GM06990 (cell line): ENCODE measurements at regions not wholly inside any gene's neighbourhood (a gene's known extent, or its start where the extent isn't known, plus 50 kb on each side); places are given as distances from the start of the nearest gene placed in this dataset.

Experiments
- DNase-seq: peaks from one replicate; pipeline ENCODE4 v3.0.0-alpha.2; 2011; ENCODE audit not compliant: insufficient read length; ENCODE audit errors: extremely low read depth
- H3K27me3 ChIP-seq: replicated peaks from 2 replicates; pipeline ENCODE4 v1.6.0; 2011; ENCODE audit warnings: low read length; ENCODE audit not compliant: control insufficient read depth, insufficient read depth
- H3K36me3 ChIP-seq: 2 replicates; pipeline ENCODE4 v1.5.1; 2011; ENCODE audit warnings: low read length; ENCODE audit not compliant: control insufficient read depth, insufficient read depth
- H3K4me3 ChIP-seq: replicated peaks from 2 replicates; pipeline ENCODE4 v1.5.1; 2011; ENCODE audit warnings: low read depth, mild to moderate bottlenecking, control low read depth, low read length
- TF ChIP-seq, protein P1 (sequence below): IDR thresholded peaks from 2 replicates; pipeline ENCODE4 v1.5.1; 2011; ENCODE audit warnings: low read length, control low read depth, mild to moderate bottlenecking, inconsistent platforms; ENCODE audit not compliant: insufficient read depth, poor library complexity, severe bottlenecking

GRCh38 chr9:22623236-22623635, 176.6 kb downstream of the DMRTA1 start:
- no peak for DNase-seq
- no peaks in the 10 kb centered on the region for H3K36me3 ChIP-seq
- no peaks in the 10 kb centered on the region for H3K27me3 ChIP-seq
- no peak overlapping the region for H3K4me3 ChIP-seq
- TF ChIP-seq, protein P1, sequence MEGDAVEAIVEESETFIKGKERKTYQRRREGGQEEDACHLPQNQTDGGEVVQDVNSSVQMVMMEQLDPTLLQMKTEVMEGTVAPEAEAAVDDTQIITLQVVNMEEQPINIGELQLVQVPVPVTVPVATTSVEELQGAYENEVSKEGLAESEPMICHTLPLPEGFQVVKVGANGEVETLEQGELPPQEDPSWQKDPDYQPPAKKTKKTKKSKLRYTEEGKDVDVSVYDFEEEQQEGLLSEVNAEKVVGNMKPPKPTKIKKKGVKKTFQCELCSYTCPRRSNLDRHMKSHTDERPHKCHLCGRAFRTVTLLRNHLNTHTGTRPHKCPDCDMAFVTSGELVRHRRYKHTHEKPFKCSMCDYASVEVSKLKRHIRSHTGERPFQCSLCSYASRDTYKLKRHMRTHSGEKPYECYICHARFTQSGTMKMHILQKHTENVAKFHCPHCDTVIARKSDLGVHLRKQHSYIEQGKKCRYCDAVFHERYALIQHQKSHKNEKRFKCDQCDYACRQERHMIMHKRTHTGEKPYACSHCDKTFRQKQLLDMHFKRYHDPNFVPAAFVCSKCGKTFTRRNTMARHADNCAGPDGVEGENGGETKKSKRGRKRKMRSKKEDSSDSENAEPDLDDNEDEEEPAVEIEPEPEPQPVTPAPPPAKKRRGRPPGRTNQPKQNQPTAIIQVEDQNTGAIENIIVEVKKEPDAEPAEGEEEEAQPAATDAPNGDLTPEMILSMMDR = no peak

DNA sequence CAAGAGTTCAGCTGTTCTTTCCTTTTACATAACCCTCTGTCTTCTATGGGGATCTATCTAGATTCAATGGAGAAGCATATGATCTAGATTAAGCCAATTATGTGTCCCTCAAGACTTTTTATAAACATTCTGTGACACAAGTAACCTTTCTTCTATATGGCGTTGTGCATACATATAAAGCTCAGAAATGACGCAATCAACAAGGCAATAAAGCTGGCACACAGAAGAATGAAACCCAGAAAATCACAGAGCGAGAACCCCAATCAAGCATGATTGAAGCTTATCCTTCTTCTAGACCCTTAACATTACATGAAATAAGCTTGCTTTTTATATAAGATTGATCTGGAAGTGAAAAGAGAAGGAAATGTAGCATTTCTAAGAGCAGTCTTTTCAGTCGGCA, 178.9 kb downstream of the DMRTA1 start:
- no peaks in the 10 kb centered on the region for H3K36me3 ChIP-seq
- TF ChIP-seq, protein P1 = no peak
- DNase-seq = no peak
- no peaks in the 10 kb centered on the region for H3K27me3 ChIP-seq
- no peak overlapping the region for H3K4me3 ChIP-seq

GRCh38 chr9:22643541-22643940, 196.9 kb downstream of the DMRTA1 start:
- no peak overlapping the region for H3K4me3 ChIP-seq
- H3K36me3 ChIP-seq = no peaks in the 10 kb centered on the region
- TF ChIP-seq, protein P1 = no peak
- no peaks in the 10 kb centered on the region for H3K27me3 ChIP-seq
- no peak for DNase-seq

GRCh38 chr9:22645893-22646292, 199.3 kb downstream of the DMRTA1 start:
- H3K27me3 ChIP-seq = no peaks in the 10 kb centered on the region
- TF ChIP-seq, protein P1 = no peak
- H3K36me3 ChIP-seq = no peaks in the 10 kb centered on the region
- DNase-seq = no peak
- H3K4me3 ChIP-seq = no peak overlapping the region

GRCh38 chr9:22649384-22649783, 202.8 kb downstream of the DMRTA1 start:
- TF ChIP-seq, protein P1 = no peak
- no peak overlapping the region for H3K4me3 ChIP-seq
- no peaks in the 10 kb centered on the region for H3K36me3 ChIP-seq
- DNase-seq = no peak
- no peaks in the 10 kb centered on the region for H3K27me3 ChIP-seq

- Histone ChIP-seq H3K36me3 (no peaks in the 10 kb centered on the region), H3K27me3 (no peaks in the 10 kb centered on the region), H3K4me3 (no peak overlapping the region)
- DNase-seq = no peak
- TF ChIP-seq, protein P1 = no peak
Measured at GRCh38 chr9:22650145-22650544, 203.5 kb downstream of the DMRTA1 start.
